GM12878 (cell line): ENCODE measurements at regions not wholly inside any gene's neighbourhood (a gene's known extent, or its start where the extent isn't known, plus 50 kb on each side); places are given as distances from the start of the nearest gene placed in this dataset.

Source experiments
- CBX3 ChIP-seq: fragments of 200-600 bp; sonication (generic); IDR thresholded peaks from 2 replicates; pipeline ENCODE4 v1.6.1; 2016; ENCODE audit warnings: low read depth, borderline replicate concordance
- HDAC6 ChIP-seq: fragments of 200-600 bp; sonication (generic); IDR thresholded peaks from one replicate; pipeline ENCODE4 v1.8.0; 2017; ENCODE audit warnings: antibody characterized with exemption; ENCODE audit not compliant: unreplicated experiment
- NFYB ChIP-seq: IDR thresholded peaks from 2 replicates; pipeline ENCODE4 v1.6.1; 2011; ENCODE audit warnings: low read depth, mild to moderate bottlenecking, low read length, improper control_type of control experiment, moderate library complexity; ENCODE audit not compliant: insufficient read depth
- POLR2A ChIP-seq: IDR thresholded peaks from 2 replicates; pipeline ENCODE4 v1.6.1; 2011; ENCODE audit warnings: low read depth, mild to moderate bottlenecking, low read length
- POLR2AphosphoS5 ChIP-seq: IDR thresholded peaks from 2 replicates; pipeline ENCODE4 v1.6.1; 2011; ENCODE audit warnings: mild to moderate bottlenecking, low read length, inconsistent platforms
- TF ChIP-seq, protein P1 (sequence below): fragments of 450-650 bp; formaldehyde crosslinking; IDR thresholded peaks from 2 replicates; pipeline ENCODE4 v1.4.0; 2022; ENCODE audit warnings: mild to moderate bottlenecking, moderate library complexity
- TF ChIP-seq, protein P2 (sequence below), 3 experiments: IDR thresholded peaks in 2 of 3; conservative IDR thresholded peaks in 1 of 3; 2 replicates each; pipeline ENCODE4 v1.5.1; 2011; ENCODE audit warnings: low read depth in 3 of 3, low read length in 3 of 3, mild to moderate bottlenecking in 3 of 3, control low read depth in 2 of 3, moderate library complexity in 2 of 3, inconsistent platforms in 1 of 3, mixed read lengths in 1 of 3; ENCODE audit not compliant: control insufficient read depth in 2 of 3, insufficient read depth in 1 of 3; ENCODE audit errors: extremely low read depth in 1 of 3

DNA sequence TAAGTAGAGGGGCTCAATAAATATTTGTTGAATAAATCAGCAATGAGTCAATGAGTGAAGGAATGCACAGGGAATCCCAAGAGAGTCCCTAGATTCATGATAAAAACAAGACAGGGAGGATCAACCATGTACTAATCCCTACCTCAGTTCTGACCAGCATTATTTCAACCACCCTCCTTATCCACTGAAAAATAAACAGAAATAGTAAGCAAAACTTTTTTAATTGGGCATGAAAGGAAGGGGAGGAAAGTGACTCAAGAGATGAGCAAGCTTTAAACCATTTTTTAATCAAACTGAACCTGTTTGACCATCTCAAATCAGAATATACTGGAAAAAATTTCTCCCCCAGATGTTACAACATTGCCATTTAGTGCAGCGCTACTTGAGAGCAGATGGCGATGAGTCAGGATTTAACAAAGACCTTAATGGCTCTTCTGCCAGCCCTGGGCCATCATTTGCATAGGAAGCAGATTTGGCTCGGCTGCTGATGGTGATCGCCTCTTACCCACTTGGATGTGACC, 194.8 kb upstream of the SLC30A5 start:
- TF ChIP-seq, protein P1, sequence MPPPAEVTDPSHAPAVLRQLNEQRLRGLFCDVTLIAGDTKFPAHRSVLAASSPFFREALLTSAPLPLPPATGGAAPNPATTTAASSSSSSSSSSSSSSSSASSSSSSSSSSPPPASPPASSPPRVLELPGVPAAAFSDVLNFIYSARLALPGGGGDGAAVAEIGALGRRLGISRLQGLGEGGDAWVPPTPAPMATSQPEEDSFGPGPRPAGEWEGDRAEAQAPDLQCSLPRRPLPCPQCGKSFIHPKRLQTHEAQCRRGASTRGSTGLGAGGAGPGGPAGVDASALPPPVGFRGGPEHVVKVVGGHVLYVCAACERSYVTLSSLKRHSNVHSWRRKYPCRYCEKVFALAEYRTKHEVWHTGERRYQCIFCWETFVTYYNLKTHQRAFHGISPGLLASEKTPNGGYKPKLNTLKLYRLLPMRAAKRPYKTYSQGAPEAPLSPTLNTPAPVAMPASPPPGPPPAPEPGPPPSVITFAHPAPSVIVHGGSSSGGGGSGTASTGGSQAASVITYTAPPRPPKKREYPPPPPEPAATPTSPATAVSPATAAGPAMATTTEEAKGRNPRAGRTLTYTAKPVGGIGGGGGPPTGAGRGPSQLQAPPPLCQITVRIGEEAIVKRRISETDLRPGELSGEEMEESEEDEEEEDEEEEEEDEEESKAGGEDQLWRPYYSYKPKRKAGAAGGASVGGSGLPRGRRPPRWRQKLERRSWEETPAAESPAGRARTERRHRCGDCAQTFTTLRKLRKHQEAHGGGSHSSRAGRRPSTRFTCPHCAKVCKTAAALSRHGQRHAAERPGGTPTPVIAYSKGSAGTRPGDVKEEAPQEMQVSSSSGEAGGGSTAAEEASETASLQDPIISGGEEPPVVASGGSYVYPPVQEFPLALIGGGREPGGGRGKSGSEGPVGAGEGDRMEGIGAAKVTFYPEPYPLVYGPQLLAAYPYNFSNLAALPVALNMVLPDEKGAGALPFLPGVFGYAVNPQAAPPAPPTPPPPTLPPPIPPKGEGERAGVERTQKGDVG (CRISPR knock-in tag): no peak
- TF ChIP-seq, protein P2, sequence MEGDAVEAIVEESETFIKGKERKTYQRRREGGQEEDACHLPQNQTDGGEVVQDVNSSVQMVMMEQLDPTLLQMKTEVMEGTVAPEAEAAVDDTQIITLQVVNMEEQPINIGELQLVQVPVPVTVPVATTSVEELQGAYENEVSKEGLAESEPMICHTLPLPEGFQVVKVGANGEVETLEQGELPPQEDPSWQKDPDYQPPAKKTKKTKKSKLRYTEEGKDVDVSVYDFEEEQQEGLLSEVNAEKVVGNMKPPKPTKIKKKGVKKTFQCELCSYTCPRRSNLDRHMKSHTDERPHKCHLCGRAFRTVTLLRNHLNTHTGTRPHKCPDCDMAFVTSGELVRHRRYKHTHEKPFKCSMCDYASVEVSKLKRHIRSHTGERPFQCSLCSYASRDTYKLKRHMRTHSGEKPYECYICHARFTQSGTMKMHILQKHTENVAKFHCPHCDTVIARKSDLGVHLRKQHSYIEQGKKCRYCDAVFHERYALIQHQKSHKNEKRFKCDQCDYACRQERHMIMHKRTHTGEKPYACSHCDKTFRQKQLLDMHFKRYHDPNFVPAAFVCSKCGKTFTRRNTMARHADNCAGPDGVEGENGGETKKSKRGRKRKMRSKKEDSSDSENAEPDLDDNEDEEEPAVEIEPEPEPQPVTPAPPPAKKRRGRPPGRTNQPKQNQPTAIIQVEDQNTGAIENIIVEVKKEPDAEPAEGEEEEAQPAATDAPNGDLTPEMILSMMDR (IDR thresholded peaks at IDR 0.05 in 2 of 3, conservative IDR thresholded peaks at IDR 0.05 in 1 of 3; ENCODE audit: control insufficient read depth in 2 of 3, extremely low read depth in 1 of 3, insufficient read depth in 1 of 3, low read depth in 3 of 3, low read length in 3 of 3): no peak
- no peak for TF ChIP-seq NFYB
- no peak for TF ChIP-seq POLR2AphosphoS5
- no peak for TF ChIP-seq POLR2A
- TF ChIP-seq HDAC6: no peak
- TF ChIP-seq CBX3: no peak
